Myocyte (in vitro differentiated cells): ENCODE measurements at regions not wholly inside any gene's neighbourhood (a gene's known extent, or its start where the extent isn't known, plus 50 kb on each side); places are given as distances from the start of the nearest gene placed in this dataset.

Experiments used
- DNase-seq: peaks from one replicate; pipeline ENCODE4 v3.0.0-alpha.2; 2012; ENCODE audit warnings: low read depth

GRCh38 chr3:23664459-23664858, 141.3 kb upstream of the UBE2E1 start:
- no peak for DNase-seq

DNA sequence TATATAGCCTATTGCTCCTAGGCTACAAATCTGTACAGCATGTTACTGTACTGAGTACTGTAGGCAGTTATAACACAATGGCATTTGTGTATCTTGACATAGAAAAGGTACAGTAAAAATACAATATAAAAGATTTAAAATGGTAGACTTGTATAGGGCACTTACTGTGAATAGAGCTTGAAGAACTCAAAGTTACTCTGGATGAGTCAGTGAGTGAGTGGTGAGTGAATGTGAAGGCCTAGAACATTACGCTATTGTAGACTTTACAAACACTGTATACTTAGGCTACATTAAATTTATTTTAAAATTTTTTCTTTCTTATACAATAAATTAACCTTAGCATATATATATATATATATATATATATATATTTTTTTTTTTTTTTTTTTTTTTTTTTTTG, 140.0 kb upstream of the UBE2E1 start:
- no peak for DNase-seq

DNA sequence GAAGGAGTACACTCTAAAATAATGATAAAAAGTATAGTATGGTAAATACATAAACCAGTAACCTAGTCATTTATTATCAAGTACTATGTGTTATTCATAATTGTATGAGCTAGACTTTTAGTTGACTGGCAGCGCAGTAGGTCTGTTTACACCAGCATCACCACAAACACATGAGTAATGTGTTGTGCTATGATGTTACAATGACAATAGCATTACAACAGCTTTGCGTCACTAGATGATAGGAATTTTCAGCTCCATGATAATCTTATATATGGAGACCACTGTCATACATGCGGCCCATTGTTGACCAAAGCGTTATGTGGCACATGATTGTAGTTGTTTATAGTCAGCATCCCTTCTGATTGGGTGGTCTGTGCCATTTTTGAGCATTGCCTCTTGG, 138.9 kb upstream of the UBE2E1 start:
- no peak for DNase-seq

DNA sequence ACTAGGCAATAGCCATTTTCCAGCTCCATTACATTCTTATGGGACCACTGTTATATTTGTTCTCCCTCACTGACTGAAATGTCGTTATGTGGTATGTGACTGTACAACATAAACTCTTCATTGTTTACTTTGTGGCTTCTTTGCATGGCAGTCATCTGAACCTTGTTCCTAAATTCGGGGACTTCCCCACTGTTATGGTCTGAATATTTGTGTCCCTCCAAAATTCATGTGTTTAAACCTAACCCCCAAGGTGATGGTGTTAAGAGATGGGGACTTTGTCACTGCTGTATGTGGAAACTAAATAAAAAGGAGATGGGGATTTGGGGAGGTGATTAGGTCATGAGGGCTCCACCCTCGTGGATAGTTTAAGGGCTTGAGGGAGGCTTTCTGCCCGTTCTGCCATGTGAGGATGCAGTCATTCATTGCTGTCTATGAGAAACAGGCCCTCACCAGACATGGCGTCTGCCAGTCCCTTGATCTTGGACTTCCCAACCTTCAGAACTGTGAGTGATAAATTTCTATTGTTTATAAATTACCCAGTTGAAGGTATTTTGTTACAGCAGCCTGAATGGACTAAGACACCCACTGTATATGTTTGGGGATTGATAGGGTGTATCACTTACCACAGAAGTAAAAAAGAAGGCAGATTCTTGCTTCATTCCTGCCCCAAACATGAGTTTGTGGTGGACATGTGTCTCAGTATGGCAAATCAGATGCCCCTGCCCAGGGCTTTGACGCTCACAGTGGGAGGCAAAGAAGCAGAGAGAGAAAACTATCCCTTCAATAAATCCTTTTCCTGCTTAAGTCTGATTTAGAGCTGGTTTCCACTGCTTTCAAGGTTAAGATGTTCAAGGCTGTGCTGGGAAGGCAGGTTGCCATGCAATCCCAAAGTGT, 138.0 kb upstream of the UBE2E1 start:
- no peak for DNase-seq

GRCh38 chr3:23668430-23668904, 137.3 kb upstream of the UBE2E1 start:
- peak; percentile 41 for DNase-seq

DNA sequence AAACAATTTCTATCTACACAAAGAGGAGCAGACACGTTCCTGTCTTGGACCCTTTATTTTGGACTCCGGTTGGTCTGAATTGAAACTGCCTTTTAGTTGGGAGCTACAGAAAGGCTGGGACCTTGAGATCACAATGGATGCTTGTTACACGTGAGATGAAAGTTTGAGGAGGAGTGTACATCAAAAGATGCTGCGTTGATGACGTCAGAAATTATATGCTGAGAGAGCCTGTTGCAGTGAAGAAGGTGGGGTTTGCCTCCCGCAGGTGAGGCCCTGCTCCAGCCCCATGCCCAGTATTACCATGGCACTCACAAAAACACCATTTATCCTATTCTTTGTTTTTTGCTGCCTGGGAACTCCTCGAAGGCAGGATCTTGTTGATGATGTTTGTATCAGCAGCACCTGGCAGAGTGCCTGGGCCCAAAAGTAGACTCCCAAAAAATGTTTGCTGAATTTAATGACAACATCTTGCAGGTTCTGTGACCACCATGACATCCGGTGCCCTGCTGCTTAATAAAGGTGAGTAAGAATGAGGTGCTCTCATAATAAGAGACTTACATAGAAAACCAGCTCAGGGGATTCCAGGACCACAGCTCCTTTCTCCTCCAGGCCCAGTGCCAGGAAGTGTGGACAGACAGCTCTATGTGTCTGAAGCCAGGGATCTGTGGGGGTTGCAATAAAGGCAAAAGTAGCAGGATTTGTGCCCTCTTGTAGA, 136.1 kb upstream of the UBE2E1 start:
- no peak for DNase-seq

DNA sequence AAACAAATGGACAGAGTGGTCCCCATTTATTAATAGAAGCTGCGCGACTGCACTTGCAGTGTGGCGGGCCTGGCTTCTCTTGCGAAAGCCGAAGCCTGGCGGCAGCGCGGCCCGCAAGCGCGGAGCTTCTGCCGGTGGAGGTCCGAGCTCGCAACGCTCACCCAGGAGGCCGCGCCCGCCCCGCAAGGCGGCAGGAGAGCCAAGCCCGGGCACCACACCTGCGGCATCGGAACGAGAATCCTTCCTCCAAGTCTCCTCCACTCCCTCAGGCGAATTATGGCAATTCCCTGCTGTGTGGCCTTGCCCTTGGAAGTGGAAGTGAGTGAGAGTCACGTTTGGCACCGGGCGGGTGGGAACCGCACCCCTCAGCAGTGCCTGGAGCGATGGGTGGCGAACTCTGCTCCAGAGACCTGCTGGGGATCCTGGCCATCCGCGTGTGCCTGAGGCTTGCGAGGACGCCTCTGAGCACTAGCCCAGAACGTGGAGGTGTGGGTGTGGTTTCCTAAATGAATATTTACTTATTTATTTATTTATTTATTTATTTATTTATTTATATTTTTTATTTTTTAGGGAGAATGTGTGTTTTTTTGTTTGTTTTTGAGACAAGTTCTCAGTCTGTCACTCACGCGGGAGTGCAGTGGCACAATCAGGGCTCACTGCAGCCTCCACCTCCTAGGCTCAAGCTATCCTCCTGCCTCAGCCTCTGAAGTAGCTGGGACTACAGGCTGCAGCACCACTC, 133.7 kb upstream of the UBE2E1 start:
- no peak for DNase-seq

DNA sequence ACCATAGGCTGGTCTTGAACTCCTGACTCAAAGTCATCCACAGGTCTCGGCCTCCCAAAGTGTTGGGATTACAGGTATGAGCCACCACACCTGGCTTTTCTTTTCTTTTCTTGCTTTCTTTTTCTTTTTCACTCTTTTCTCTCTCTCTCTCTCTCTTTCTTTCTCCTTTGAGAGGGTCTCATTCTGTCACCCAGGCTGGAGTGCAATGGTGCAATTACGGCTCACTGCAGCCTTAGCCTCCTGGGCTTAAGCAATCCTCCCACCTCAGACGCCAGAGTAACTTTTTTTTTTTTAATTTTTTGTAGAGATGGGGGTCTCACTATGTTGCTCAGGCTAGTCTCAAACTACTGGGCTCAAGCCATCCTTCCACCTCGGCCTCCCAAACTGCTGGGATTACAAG, 133.1 kb upstream of the UBE2E1 start:
- DNase-seq, result no peak

GRCh38 chr3:23675010-23675409, 130.7 kb upstream of the UBE2E1 start:
- no peak for DNase-seq

- no peak for DNase-seq
Measured at GRCh38 chr3:23676093-23676492, 129.7 kb upstream of the UBE2E1 start.

- peak; percentile 96 for DNase-seq
Measured at GRCh38 chr3:23682646-23683045, 123.1 kb upstream of the UBE2E1 start.

GRCh38 chr3:23685541-23686258, 120.1 kb upstream of the UBE2E1 start:
- DNase-seq, result peak; percentile 100

DNA sequence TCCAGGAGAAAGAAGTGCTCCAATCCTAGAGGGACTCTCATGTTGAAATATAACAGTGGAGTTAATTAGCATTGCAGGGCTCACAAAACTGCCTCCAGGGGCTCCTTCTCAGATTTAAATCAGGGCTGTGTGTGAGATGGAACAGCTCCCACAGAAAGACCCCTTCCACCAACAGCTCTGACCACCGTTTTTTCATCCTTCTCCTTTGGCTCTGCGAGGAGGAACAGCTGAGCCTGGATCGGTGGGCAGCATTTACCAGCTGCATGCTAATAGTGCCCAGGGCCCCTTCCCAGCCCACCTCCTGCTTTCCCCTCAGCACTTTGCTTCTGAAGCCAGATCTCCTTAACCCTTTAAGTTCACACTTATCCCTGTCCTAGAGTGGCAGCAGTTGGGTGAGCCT, 119.2 kb upstream of the UBE2E1 start:
- peak; percentile 20 for DNase-seq

DNA sequence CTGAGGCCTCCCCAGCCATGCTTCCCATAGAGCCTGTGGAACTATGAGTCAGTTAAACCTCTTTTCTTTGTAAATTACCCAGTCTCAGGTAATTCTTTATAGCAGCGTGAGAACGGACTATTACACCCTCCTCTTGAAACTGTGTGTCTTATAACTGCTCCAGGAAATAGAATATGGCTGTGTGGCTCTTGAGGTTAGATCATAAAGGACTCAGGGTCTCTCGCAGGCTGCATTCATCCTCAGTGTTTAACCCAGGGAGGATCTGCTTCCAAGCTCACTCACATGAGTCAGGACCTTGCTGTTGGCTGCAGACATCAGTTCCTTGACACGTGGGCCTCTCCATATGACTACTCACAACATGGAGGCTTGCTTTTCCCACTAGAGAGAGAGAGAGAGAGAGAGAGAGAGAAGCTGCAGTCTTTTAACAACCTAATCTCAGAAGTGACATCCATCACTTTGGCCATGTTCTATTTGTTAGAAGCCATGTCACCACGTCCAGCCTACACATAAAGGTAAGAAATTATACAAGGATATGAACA, 114.3 kb upstream of the UBE2E1 start:
- DNase-seq, result no peak

DNA sequence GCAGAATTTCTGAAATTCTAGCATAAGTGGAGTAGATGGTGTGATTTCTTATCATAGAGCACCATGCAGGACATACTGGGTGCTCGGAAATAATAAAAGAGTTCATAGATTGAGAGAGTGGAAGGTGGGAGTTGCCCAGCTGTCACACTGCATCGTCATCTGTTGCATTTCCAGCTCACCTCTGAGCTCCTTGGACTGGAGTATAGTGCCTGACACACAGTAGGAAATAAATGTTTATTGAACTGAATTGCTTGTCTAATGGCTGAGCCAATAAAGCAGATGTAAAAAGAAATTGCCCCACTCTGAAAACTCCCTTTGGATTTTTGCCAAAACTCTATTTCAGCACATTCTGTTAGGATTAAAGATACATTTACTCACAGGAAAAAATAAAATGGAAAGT, 108.9 kb upstream of the UBE2E1 start:
- DNase-seq, result no peak

GRCh38 chr3:23697416-23697815, 108.3 kb upstream of the UBE2E1 start:
- no peak for DNase-seq

- no peak for DNase-seq
Measured at GRCh38 chr3:23698652-23699313, 107.0 kb upstream of the UBE2E1 start.

- no peak for DNase-seq
Measured at GRCh38 chr3:23700616-23701015, 105.1 kb upstream of the UBE2E1 start.

- no peak for DNase-seq
Measured at GRCh38 chr3:23701716-23702597, 103.8 kb upstream of the UBE2E1 start.
